Pancreas (tissue), 10 donors: ENCODE measurements at regions not wholly inside any gene's neighbourhood (a gene's known extent, or its start where the extent isn't known, plus 50 kb on each side); places are given as distances from the start of the nearest gene placed in this dataset.

Experiments used
- ATAC-seq, 4 donors: fragments of 200-7000 bp; cut with Tn5 transposase; one replicate each; pipeline versions ENCODE4 v1.8.0 to v1.9.1; 2020; ENCODE audit warnings: mild to moderate bottlenecking in 4 of 4, moderate library complexity in 4 of 4
- DNase-seq, 6 donors: peaks; one replicate each; pipeline ENCODE4 v3.0.0-alpha.2; 2020
- FAIRE-seq: peaks from 2 replicates; lab custom pipeline; 2012; peaks lifted over from hg19 to GRCh38; lab: Jason Lieb, UNC
- H3K27ac ChIP-seq, 4 donors: fragments of 200-600 bp; sonication (generic); 1 replicate in 3 of 4; 2 replicates in 1 of 4; pipeline versions ENCODE4 v1.5.0 to v1.8.0; 2020
- H3K27me3 ChIP-seq, 4 donors: fragments of 200-600 bp; one replicate each; pipeline ENCODE4 v1.8.0; 2021
- H3K36me3 ChIP-seq, 3 donors: fragments of 200-600 bp; sonication (generic) in 1 of 3; one replicate each; pipeline versions ENCODE4 v1.5.0 to v1.8.0; 2020 to 2021
- H3K4me1 ChIP-seq, 3 donors: fragments of 200-600 bp; one replicate each; pipeline ENCODE4 v1.8.0; 2021
- H3K4me3 ChIP-seq, 4 donors: fragments of 200-600 bp; sonication (generic) in 2 of 4; one replicate each; pipeline versions ENCODE4 v1.5.0 to v1.8.0; 2020 to 2021
- H3K9me3 ChIP-seq, 4 donors: fragments of 200-600 bp; one replicate each; pipeline ENCODE4 v1.8.0; 2021
- CTCF ChIP-seq, 4 donors: fragments of 200-600 bp; sonication (generic) in 3 of 4; IDR thresholded peaks; one replicate each; pipeline versions ENCODE4 v1.5.0 to v1.8.0; 2021; ENCODE audit warnings: antibody characterized with exemption in 4 of 4
- WGBS, 2 donors: extraction: QIAGEN DNeasy Blood & Tissue Kit; methylation state at CpG; one replicate each; pipeline ENCODE4 v1.1.7; 2013; 5-methylcytosine and 5-hydroxymethylcytosine counted together
- intact Hi-C, 3 donors: fragments of 100-400 bp; cut with DNase I; formaldehyde crosslinking; loops; one replicate each; pipeline versions ENCODE4 v1.11.1 to v1.14.2; 2022
- donor health status: healthy with polysubstance abuse.
- donor health status: DM: no; HTN: no; CAD: no; lungs with moderate emphysema.
- donor health status: DM: no; HTN: no; CAD: no.
- donor health status: control.
- donor health status: control.
- donor health status: Bipolar disorder and iron deficiency.
- donor health status: DM: yes; HTN: yes; CAD: no.
- donor health status: DM: no; HTN: no; CAD: no.
- donor health status: DM: no; HTN: no; CAD: no.
- donor health status: DM: yes; HTN: yes; CAD: no.

- Histone ChIP-seq H3K9me3 (no peaks in the 10 kb centered on the region), H3K27me3 (no peaks in the 10 kb centered on the region), H3K4me3 (no peak overlapping the region), H3K36me3 (no peaks in the 10 kb centered on the region), H3K27ac (no peak overlapping the region), H3K4me1 (no peaks in the 10 kb centered on the region)
- intact Hi-C loops = no loop called here
- ATAC-seq (no peak), FAIRE-seq (no peak), DNase-seq (peak in 2 of 6 donors; percentile 15 to 33)
- 81 to 89% methylated on average over 19 of the region's 19 CpGs for WGBS, 2 donors
- no peak for TF ChIP-seq CTCF (IDR thresholded peaks at IDR 0.05)
These were observed 102.7 kb downstream of the CRYAA start for GRCh38 chr21:43271452-43272020.

- Histone ChIP-seq H3K36me3 (no peaks in the 10 kb centered on the region), H3K4me1 (no peaks in the 10 kb centered on the region), H3K27ac (no peak overlapping the region), H3K4me3 (no peak overlapping the region), H3K9me3 (no peaks in the 10 kb centered on the region), H3K27me3 (no peaks in the 10 kb centered on the region)
- ATAC-seq (no peak), FAIRE-seq (no peak), DNase-seq (peak in 2 of 6 donors; percentile 18 to 31)
- TF ChIP-seq CTCF (IDR thresholded peaks at IDR 0.05) = no peak
- WGBS, 2 donors = 73 to 74% methylated on average over 20 of the region's 20 CpGs
- intact Hi-C loops = no loop called here
These were observed 102.0 kb downstream of the CRYAA start for GRCh38 chr21:43270800-43271301.

- Histone ChIP-seq H3K4me1 (no peaks in the 10 kb centered on the region), H3K9me3 (no peaks in the 10 kb centered on the region), H3K27me3 (no peaks in the 10 kb centered on the region), H3K27ac (no peak overlapping the region), H3K4me3 (no peak overlapping the region), H3K36me3 (no peaks in the 10 kb centered on the region)
- intact Hi-C loops = no loop called here
- peak in 1 of 6 donors; percentile 16 for DNase-seq
- ATAC-seq = no peak
- WGBS, 2 donors = 81 to 88% methylated on average over 20 of the region's 20 CpGs
- no peak for TF ChIP-seq CTCF (IDR thresholded peaks at IDR 0.05)
- no peak for FAIRE-seq
These were observed 101.3 kb downstream of the CRYAA start for GRCh38 chr21:43269957-43270705.

- intact Hi-C loops = no loop called here
- 69 to 74% methylated on average over 10 of the region's 10 CpGs for WGBS, 2 donors
- Histone ChIP-seq H3K9me3 (no peaks in the 10 kb centered on the region), H3K27me3 (no peaks in the 10 kb centered on the region), H3K4me3 (no peak overlapping the region), H3K4me1 (no peaks in the 10 kb centered on the region), H3K27ac (no peak overlapping the region), H3K36me3 (no peaks in the 10 kb centered on the region)
- ATAC-seq (no peak), DNase-seq (peak in 2 of 6 donors; percentile 19 to 48), FAIRE-seq (no peak)
- no peak for TF ChIP-seq CTCF (IDR thresholded peaks at IDR 0.05)
These were observed 100.6 kb downstream of the CRYAA start for GRCh38 chr21:43269440-43269839.

- TF ChIP-seq CTCF (IDR thresholded peaks at IDR 0.05) = no peak
- FAIRE-seq (no peak), ATAC-seq (no peak), DNase-seq (peak in 2 of 6 donors; percentile 10 to 47)
- Histone ChIP-seq H3K27me3 (no peaks in the 10 kb centered on the region), H3K27ac (no peak overlapping the region), H3K4me3 (no peak overlapping the region), H3K9me3 (no peaks in the 10 kb centered on the region), H3K4me1 (no peaks in the 10 kb centered on the region), H3K36me3 (no peaks in the 10 kb centered on the region)
- intact Hi-C loops = no loop called here
- WGBS, 2 donors = 81 to 86% methylated on average over 9 to 12 of the region's 12 CpGs
These were observed 100.0 kb downstream of the CRYAA start for GRCh38 chr21:43268804-43269186.
